ENCODE measurements at regions not wholly inside any gene's neighbourhood (a gene's known extent, or its start where the extent isn't known, plus 50 kb on each side); places are given as distances from the start of the nearest gene placed in this dataset.

DNA sequence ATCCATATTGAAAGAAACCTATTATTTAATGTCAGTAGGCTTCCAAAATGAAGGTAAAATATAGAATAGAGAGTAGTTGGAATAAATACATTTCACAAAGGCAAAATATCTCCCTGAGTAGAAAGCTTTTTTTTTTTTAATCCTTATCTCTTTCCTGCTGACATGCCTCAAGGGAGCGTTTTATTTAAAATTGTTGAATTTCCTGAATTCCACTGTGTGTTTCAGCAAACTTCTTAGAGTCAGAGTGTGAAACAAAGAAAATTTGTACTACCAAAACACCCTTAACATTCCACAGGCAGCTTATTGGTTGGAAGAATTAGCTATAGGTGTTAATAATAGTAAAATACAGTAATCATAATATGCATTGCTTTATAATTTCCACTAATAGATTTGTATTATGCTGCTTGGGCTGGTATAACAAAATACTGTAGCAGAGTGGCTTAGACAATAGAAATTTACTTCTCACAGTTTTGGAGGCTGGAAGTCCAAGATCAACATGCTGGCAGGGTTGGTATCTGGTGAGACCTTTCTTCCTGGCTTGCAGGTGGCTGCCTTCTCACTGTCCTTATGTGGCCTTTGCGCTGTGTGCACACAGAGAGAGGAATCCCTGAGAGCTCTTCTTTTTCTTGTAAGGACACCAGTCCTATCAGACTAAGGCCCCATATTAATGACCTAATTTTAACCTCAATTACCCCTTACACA lies 468.4 kb upstream of the C1orf87 start:
- TF ChIP-seq, protein P1, sequence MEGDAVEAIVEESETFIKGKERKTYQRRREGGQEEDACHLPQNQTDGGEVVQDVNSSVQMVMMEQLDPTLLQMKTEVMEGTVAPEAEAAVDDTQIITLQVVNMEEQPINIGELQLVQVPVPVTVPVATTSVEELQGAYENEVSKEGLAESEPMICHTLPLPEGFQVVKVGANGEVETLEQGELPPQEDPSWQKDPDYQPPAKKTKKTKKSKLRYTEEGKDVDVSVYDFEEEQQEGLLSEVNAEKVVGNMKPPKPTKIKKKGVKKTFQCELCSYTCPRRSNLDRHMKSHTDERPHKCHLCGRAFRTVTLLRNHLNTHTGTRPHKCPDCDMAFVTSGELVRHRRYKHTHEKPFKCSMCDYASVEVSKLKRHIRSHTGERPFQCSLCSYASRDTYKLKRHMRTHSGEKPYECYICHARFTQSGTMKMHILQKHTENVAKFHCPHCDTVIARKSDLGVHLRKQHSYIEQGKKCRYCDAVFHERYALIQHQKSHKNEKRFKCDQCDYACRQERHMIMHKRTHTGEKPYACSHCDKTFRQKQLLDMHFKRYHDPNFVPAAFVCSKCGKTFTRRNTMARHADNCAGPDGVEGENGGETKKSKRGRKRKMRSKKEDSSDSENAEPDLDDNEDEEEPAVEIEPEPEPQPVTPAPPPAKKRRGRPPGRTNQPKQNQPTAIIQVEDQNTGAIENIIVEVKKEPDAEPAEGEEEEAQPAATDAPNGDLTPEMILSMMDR (IDR thresholded peaks at IDR 0.05), result no peak
- TF ChIP-seq POLR2AphosphoS5 (IDR thresholded peaks at IDR 0.05) (no peak), POLR2A (IDR thresholded peaks at IDR 0.05) (no peak)

Measured in breast epithelium (tissue), 3 donors.